Thymus (tissue), 11 donors: ENCODE measurements at regions not wholly inside any gene's neighbourhood (a gene's known extent, or its start where the extent isn't known, plus 50 kb on each side); places are given as distances from the start of the nearest gene placed in this dataset.

Experiments used
- DNase-seq, 9 donors: peaks; one replicate each; pipeline ENCODE4 v3.0.0-alpha.2; 2013; ENCODE audit warnings: low spot score in 9 of 9, low read depth in 6 of 9, missing footprints in 1 of 9
- H3K27ac ChIP-seq, 2 donors: one replicate each; pipeline ENCODE4 v1.5.1; 2013; ENCODE audit warnings: control low read depth in 1 of 2, low read depth in 1 of 2, low read length in 1 of 2, mild to moderate bottlenecking in 1 of 2, moderate library complexity in 1 of 2
- H3K27me3 ChIP-seq, 2 donors: one replicate each; pipeline ENCODE4 v1.5.1; 2013; ENCODE audit warnings: low read length in 1 of 2; ENCODE audit not compliant: control insufficient read depth in 2 of 2, insufficient read depth in 1 of 2
- H3K36me3 ChIP-seq, 2 donors: one replicate each; pipeline ENCODE4 v1.5.1; 2013; ENCODE audit warnings: low read length in 1 of 2, mild to moderate bottlenecking in 1 of 2, moderate library complexity in 1 of 2; ENCODE audit not compliant: control insufficient read depth in 2 of 2, insufficient read depth in 2 of 2
- H3K4me1 ChIP-seq, 2 donors: one replicate each; pipeline ENCODE4 v1.5.1; 2013; ENCODE audit warnings: low read length in 2 of 2; ENCODE audit not compliant: control insufficient read depth in 2 of 2, insufficient read depth in 2 of 2
- H3K4me3 ChIP-seq, 2 donors: one replicate each; pipeline ENCODE4 v1.5.1; 2013; ENCODE audit warnings: low read length in 2 of 2, control low read depth in 1 of 2, mild to moderate bottlenecking in 1 of 2
- H3K9me3 ChIP-seq, 2 donors: one replicate each; pipeline ENCODE4 v1.5.1; 2013; ENCODE audit warnings: low read length in 1 of 2, mild to moderate bottlenecking in 1 of 2; ENCODE audit not compliant: control insufficient read depth in 2 of 2, insufficient read depth in 1 of 2
- WGBS: extraction: QIAGEN DNeasy Blood & Tissue Kit; methylation state at CpG from one replicate; pipeline ENCODE4 v1.1.7; 2013; 5-methylcytosine and 5-hydroxymethylcytosine counted together
- donor health status: healthy.

DNA sequence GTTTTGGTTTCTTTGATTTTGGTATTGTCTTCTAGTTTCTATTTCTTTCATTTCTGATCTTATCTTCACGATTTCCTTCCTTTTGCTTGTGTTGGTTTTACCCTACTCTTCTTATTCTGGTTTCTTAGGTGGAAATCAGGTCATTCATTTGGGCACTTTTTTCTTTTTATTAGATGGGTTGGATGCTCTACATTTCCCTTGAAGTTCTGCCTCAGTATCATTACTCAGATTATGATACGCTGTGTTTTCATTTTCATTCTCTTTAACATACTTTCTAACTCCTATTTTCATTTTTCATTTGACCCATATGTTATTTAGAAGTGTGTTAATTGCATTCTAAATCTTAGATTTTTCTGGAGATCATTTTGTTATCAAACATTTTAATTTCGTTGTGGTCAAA is 108.6 kb downstream of the IRF8 start:
- DNase-seq, result no peak
- Histone ChIP-seq H3K27ac (no peak overlapping the region), H3K4me1 (no peaks in the 10 kb centered on the region), H3K27me3 (no peaks in the 10 kb centered on the region), H3K9me3 (peaks cover 0 to 1% of the 10 kb centered on the region in 2 donors), H3K36me3 (no peaks in the 10 kb centered on the region), H3K4me3 (no peak overlapping the region)
- 90% methylated on average over 3 of the region's 3 CpGs for WGBS

DNA sequence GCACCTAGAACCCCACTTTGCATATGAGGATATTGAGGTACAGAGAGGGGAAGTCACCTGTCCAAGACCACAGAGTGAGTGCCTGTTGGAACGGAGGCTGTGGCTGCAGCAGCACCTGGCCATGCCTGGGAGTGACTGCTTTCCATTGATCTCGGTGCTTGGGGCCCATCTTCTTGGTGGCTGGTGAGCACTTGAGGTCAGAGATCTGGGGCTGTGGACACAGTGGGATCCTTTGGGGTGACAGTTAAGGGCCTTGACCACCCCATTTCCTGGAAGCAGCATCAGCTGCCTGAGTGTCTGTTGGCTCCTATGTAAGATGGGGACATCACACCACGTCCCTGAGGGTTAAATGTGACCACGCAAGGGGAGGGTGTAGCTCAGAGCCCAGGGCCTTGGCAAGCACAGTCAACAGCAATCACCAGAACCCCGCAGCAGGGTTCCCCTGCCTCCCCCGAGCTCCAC is 111.7 kb downstream of the IRF8 start:
- Histone ChIP-seq H3K4me1 (no peaks in the 10 kb centered on the region), H3K4me3 (no peak overlapping the region), H3K27ac (no peak overlapping the region), H3K27me3 (no peaks in the 10 kb centered on the region), H3K9me3 (no peaks in the 10 kb centered on the region), H3K36me3 (no peaks in the 10 kb centered on the region)
- WGBS, result 70% methylated on average over 6 of the region's 6 CpGs
- DNase-seq, result no peak

DNA sequence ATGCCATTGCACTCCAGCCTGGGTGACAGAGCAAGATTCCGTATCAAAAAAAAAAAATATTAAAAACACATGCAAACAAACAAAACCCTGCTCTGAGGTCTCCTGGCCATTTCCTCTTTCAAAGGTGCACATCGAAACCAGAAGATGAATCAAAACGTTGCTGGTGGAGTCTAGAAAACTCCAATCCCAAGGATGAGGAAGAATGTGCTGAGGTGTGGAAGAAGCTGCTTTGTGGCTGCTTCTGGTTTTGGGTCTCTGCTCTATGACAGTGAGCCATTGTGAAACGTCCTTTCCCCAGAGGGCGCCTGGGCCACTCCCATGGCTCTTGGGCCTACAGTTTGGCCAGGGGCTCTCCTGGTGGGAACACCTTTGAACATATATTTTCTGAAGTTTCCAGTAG is 112.6 kb downstream of the IRF8 start:
- WGBS, result 78% methylated on average over 5 of the region's 5 CpGs
- Histone ChIP-seq H3K36me3 (no peaks in the 10 kb centered on the region), H3K27me3 (peaks cover 0 to under 1% of the 10 kb centered on the region in 2 donors), H3K27ac (no peak overlapping the region), H3K9me3 (no peaks in the 10 kb centered on the region), H3K4me1 (no peaks in the 10 kb centered on the region), H3K4me3 (no peak overlapping the region)
- DNase-seq, result peak in 1 of 9 donors; percentile 26

DNA sequence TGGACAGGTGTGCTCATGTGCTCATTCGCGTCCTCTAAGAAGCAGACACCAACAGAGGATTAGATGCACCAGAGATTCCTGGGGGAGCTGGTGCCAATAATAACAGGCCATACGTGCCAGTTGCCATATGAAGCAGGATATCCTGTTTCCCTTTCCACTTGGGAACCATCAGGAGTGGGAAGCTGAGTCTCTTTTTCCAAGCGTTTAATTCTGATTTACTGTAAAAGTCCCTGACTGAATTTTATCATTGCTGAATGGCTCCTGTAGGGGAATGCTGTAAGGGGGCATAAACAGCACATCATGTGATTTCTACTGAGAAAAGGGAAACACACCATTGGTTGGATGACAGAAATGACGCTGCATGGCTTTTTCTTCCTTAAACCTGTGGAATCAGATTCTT is 113.3 kb downstream of the IRF8 start:
- Histone ChIP-seq H3K36me3 (no peaks in the 10 kb centered on the region), H3K4me1 (no peaks in the 10 kb centered on the region), H3K27me3 (peaks cover 0 to 3% of the 10 kb centered on the region in 2 donors), H3K4me3 (no peak overlapping the region), H3K27ac (no peak overlapping the region), H3K9me3 (no peaks in the 10 kb centered on the region)
- no peak for DNase-seq
- 87% methylated on average over 5 of the region's 5 CpGs for WGBS

DNA sequence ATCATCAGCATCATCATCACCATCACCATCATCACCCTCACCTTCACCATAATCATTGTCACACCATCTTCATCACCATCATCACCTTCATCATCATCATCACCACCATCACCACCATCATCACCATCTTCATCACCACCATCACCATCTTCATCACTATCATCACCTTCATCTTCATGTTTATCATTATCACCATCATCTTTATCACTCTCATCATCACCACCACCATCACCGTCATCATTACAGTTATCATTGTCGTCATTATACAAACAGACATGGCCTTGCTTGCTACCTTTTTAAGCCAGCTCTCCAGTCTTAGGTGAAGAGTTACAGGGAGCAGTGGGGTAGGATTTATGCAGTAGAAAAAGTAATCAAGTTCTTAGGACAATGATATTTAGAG is 114.9 kb downstream of the IRF8 start:
- 98% methylated on average over 2 of the region's 2 CpGs for WGBS
- Histone ChIP-seq H3K4me1 (no peaks in the 10 kb centered on the region), H3K36me3 (no peaks in the 10 kb centered on the region), H3K4me3 (no peak overlapping the region), H3K27ac (no peak overlapping the region), H3K9me3 (no peaks in the 10 kb centered on the region), H3K27me3 (peaks cover 0 to 15% of the 10 kb centered on the region in 2 donors)
- no peak for DNase-seq

DNA sequence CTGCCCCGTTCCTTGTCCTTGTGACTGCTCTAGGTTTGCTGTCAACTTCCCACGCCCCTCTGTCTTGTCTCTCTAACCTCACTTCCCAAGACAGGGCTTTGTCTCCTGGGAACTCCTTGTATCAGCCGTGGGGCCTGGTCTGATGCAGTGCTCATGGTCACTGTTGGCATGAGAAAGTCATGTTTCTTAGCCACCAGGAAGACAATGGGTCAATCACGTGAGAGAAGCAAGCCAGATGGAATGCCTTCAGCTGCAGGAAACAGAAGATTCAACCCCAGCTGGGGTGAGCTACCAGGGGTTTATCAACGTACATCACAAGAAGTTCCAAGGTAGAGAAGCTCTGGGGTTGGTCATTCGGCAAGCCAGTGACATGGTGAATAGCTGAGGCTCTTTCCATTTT is 116.6 kb downstream of the IRF8 start:
- Histone ChIP-seq H3K36me3 (no peaks in the 10 kb centered on the region), H3K27me3 (peaks cover 0 to 19% of the 10 kb centered on the region in 2 donors), H3K4me1 (no peaks in the 10 kb centered on the region), H3K9me3 (peaks cover 0 to 7% of the 10 kb centered on the region in 2 donors), H3K4me3 (no peak overlapping the region), H3K27ac (no peak overlapping the region)
- WGBS, result 93% methylated on average over 6 of the region's 6 CpGs
- DNase-seq, result no peak

DNA sequence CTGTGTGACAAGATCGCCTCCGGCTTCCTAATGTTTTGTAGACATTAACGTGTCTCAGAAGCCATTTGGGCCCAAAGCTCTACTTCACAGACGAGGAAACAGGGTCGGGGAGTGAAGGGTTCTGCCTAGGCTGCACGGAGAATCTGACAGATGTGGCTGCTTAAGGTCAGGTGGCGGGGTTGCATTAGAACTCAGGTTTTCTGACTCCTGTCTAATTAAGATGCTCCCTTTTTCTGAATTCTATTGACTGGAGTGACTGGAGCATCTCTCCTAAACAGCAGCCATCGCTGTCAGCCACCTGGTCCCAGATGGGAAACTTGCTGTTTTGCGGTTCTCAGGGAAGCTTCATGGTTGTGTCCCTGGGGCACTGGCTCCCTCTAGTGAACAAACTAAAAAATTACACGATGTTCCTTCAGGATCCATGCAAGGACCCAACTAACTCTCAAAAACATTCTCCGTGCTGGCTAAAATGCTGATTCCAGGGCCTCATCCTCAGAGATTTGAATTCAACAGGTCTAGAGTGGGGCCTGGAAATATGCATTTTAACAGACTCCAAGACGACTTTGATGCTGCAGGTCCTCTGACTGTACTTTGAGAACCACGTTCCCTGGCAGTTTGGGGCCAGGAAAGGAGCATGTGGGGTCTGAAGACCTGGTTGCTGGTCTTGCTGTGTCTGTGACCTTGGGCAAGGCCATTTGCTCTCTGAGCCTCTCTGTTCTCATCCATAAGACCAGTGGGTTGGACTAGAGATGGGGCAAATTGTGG is 117.4 kb downstream of the IRF8 start:
- H3K4me1 ChIP-seq, result no peaks in the 10 kb centered on the region
- peak in 5 of 9 donors; percentile 27 to 63 (median 32) for DNase-seq
- H3K4me3 ChIP-seq, result no peak overlapping the region
- no peak overlapping the region for H3K27ac ChIP-seq
- H3K36me3 ChIP-seq, result no peaks in the 10 kb centered on the region
- WGBS, result 56% methylated on average over 13 of the region's 13 CpGs
- peaks cover 0 to 7% of the 10 kb centered on the region in 2 donors for H3K9me3 ChIP-seq
- H3K27me3 ChIP-seq, result peaks cover 0 to 22% of the 10 kb centered on the region in 2 donors

DNA sequence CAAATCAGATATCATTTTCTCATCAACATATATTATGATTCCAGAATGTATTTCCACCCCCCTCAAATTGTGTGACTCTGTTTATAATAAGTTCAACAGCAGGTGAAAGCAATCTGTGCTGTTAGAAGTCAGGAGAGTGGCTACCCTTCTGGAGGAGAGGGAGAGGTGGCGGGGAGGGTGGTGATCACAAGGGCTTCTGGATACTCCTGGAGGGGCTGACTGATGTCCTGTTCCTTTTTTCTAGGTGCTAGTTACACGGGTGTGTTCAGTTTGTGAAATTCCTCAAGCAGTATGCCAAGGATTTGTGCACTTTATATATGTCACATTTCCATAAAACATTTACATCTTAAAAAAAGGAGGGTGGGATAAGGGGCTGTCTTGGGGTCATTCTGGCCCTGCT is 119.1 kb downstream of the IRF8 start:
- no peaks in the 10 kb centered on the region for H3K36me3 ChIP-seq
- peaks cover 0 to 7% of the 10 kb centered on the region in 2 donors for H3K9me3 ChIP-seq
- H3K27ac ChIP-seq, result no peak overlapping the region
- no peak overlapping the region for H3K4me3 ChIP-seq
- DNase-seq, result no peak
- H3K4me1 ChIP-seq, result peaks cover 0 to 3% of the 10 kb centered on the region in 2 donors
- WGBS, result 34% methylated on average over 2 of the region's 2 CpGs
- H3K27me3 ChIP-seq, result peaks cover 0 to 22% of the 10 kb centered on the region in 2 donors

DNA sequence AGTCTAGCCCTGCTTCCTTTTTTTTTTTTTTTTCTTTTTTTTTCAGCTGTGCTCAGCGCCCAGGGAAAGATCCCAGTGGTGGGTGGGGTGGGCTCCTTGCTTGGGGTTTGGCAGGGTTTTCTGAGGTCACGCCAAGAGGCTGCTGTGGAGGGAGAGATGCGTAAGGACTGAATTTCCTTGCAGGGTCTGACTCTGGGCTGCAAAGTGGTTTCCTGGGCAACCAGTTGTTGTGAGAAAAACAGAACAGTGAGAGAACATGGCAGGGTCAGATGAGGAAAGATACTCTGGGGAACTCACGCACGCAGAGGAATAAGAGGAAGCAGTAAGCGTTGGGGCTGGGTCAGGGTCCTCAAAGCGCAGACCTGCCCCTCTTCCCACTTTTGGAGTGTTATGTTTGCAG is 119.5 kb downstream of the IRF8 start:
- H3K27me3 ChIP-seq, result peaks cover 0 to 22% of the 10 kb centered on the region in 2 donors
- no peak overlapping the region for H3K4me3 ChIP-seq
- 2% methylated on average over 7 of the region's 7 CpGs for WGBS
- H3K27ac ChIP-seq, result no peak overlapping the region
- peaks cover 0 to 3% of the 10 kb centered on the region in 2 donors for H3K4me1 ChIP-seq
- peaks cover 0 to 7% of the 10 kb centered on the region in 2 donors for H3K9me3 ChIP-seq
- DNase-seq, result peak in 1 of 9 donors; percentile 26
- no peaks in the 10 kb centered on the region for H3K36me3 ChIP-seq
